ENCODE measurements at regions not wholly inside any gene's neighbourhood (a gene's known extent, or its start where the extent isn't known, plus 50 kb on each side); places are given as distances from the start of the nearest gene placed in this dataset.

- no peaks in the 10 kb centered on the region for H3K9me3 ChIP-seq (ENCODE audit: severe bottlenecking)
- TF ChIP-seq, protein P1, sequence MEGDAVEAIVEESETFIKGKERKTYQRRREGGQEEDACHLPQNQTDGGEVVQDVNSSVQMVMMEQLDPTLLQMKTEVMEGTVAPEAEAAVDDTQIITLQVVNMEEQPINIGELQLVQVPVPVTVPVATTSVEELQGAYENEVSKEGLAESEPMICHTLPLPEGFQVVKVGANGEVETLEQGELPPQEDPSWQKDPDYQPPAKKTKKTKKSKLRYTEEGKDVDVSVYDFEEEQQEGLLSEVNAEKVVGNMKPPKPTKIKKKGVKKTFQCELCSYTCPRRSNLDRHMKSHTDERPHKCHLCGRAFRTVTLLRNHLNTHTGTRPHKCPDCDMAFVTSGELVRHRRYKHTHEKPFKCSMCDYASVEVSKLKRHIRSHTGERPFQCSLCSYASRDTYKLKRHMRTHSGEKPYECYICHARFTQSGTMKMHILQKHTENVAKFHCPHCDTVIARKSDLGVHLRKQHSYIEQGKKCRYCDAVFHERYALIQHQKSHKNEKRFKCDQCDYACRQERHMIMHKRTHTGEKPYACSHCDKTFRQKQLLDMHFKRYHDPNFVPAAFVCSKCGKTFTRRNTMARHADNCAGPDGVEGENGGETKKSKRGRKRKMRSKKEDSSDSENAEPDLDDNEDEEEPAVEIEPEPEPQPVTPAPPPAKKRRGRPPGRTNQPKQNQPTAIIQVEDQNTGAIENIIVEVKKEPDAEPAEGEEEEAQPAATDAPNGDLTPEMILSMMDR (IDR thresholded peaks at IDR 0.05; ENCODE audit: low read depth, low read length): no peak
- no peak for DNase-seq
Measured at GRCh38 chr10:113317489-113317888, 235.4 kb upstream of the HABP2 start.

GRCh38 chr10:113319479-113319878, 233.4 kb upstream of the HABP2 start:
- TF ChIP-seq, protein P1 (IDR thresholded peaks at IDR 0.05; ENCODE audit: low read depth, low read length): no peak
- no peak for DNase-seq
- no peaks in the 10 kb centered on the region for H3K36me3 ChIP-seq
- no peak overlapping the region for H3K4me3 ChIP-seq (ENCODE audit: low read depth, low read length)
- no peaks in the 10 kb centered on the region for H3K27me3 ChIP-seq (ENCODE audit: insufficient read depth, low read depth, severe bottlenecking)
- H3K9me3 ChIP-seq (ENCODE audit: severe bottlenecking): no peaks in the 10 kb centered on the region
- H3K27ac ChIP-seq: no peak overlapping the region

More at GRCh38 chr10:113317489-113317888, 235.4 kb upstream of the HABP2 start:
- Histone ChIP-seq H3K36me3 (no peaks in the 10 kb centered on the region), H3K27me3 (ENCODE audit: insufficient read depth, low read depth, severe bottlenecking) (no peaks in the 10 kb centered on the region), H3K27ac (no peak overlapping the region), H3K4me3 (ENCODE audit: low read depth, low read length) (no peak overlapping the region)

GRCh38 chr10:113320211-113320610, 232.6 kb upstream of the HABP2 start:
- no peak for DNase-seq
- Histone ChIP-seq H3K27ac (no peak overlapping the region), H3K36me3 (no peaks in the 10 kb centered on the region), H3K4me3 (ENCODE audit: low read depth, low read length) (no peak overlapping the region), H3K9me3 (ENCODE audit: severe bottlenecking) (no peaks in the 10 kb centered on the region), H3K27me3 (ENCODE audit: insufficient read depth, low read depth, severe bottlenecking) (no peaks in the 10 kb centered on the region)
- TF ChIP-seq, protein P1 (IDR thresholded peaks at IDR 0.05; ENCODE audit: low read depth, low read length): no peak

GRCh38 chr10:113320987-113321386, 231.9 kb upstream of the HABP2 start:
- no peak for DNase-seq
- TF ChIP-seq, protein P1 (IDR thresholded peaks at IDR 0.05; ENCODE audit: low read depth, low read length): no peak
- no peak overlapping the region for H3K27ac ChIP-seq

DNA sequence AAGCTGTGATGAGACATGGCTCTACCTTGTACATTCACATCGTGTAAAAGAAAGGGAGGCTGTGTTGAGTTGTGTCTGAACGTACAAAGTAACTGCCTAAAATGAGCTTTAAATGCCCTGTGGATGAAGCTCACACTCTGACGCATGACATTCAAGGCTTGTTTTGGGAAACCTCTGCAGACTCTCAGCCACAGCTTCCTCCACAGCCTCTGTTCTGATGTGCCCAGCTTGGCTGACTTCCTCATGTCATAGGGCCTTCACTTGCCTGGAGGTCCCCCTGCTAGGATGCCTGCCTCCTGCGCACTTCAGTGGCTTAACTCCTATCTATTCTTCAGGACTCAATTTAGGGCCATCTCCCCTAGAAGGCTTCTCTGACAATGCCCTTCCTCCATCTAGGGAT, 230.0 kb upstream of the HABP2 start:
- TF ChIP-seq, protein P1 (IDR thresholded peaks at IDR 0.05; ENCODE audit: low read depth, low read length): no peak
- Histone ChIP-seq H3K4me3 (ENCODE audit: low read depth, low read length) (no peak overlapping the region), H3K27me3 (ENCODE audit: insufficient read depth, low read depth, severe bottlenecking) (no peaks in the 10 kb centered on the region), H3K36me3 (no peaks in the 10 kb centered on the region), H3K9me3 (ENCODE audit: severe bottlenecking) (no peaks in the 10 kb centered on the region), H3K27ac (no peak overlapping the region)
- no peak for DNase-seq

More at GRCh38 chr10:113320987-113321386, 231.9 kb upstream of the HABP2 start:
- no peaks in the 10 kb centered on the region for H3K36me3 ChIP-seq
- no peak overlapping the region for H3K4me3 ChIP-seq (ENCODE audit: low read depth, low read length)
- H3K9me3 ChIP-seq (ENCODE audit: severe bottlenecking): no peaks in the 10 kb centered on the region
- H3K27me3 ChIP-seq (ENCODE audit: insufficient read depth, low read depth, severe bottlenecking): no peaks in the 10 kb centered on the region

- H3K36me3 ChIP-seq: no peaks in the 10 kb centered on the region
- H3K9me3 ChIP-seq (ENCODE audit: severe bottlenecking): no peaks in the 10 kb centered on the region
- H3K27me3 ChIP-seq (ENCODE audit: insufficient read depth, low read depth, severe bottlenecking): no peaks in the 10 kb centered on the region
- H3K27ac ChIP-seq: no peak overlapping the region
- DNase-seq: no peak
- TF ChIP-seq, protein P1 (IDR thresholded peaks at IDR 0.05; ENCODE audit: low read depth, low read length): no peak
- no peak overlapping the region for H3K4me3 ChIP-seq (ENCODE audit: low read depth, low read length)
Measured at GRCh38 chr10:113323985-113324384, 228.9 kb upstream of the HABP2 start.

Measured in WERI-Rb-1 (cell line).